GDM1 (cell line): ENCODE measurements at regions not wholly inside any gene's neighbourhood (a gene's known extent, or its start where the extent isn't known, plus 50 kb on each side); places are given as distances from the start of the nearest gene placed in this dataset.

Experiments
- DNase-seq: peaks from one replicate; lab custom pipeline; 2025; lab: John Stamatoyannopoulos, UW

DNA sequence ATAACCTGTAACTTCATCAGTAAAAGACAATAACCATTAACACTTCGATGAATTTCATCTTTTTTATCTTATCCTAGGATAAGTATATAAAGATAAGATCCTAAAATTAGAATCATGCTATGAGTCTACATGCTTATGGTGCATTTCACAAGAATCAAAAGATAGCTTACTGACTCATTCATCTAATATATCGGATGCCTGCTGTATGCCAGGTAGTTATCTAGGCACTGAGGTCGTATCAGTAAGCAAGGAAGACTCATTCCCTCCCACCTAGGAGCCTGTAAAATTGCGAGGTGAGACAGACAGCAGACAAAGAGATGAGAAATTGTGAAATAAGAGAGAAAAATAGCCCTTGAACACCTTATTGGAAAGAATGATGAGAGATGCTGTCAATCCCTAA lies 240.6 kb upstream of the ADAMTSL1 start:
- DNase-seq: no peak

DNA sequence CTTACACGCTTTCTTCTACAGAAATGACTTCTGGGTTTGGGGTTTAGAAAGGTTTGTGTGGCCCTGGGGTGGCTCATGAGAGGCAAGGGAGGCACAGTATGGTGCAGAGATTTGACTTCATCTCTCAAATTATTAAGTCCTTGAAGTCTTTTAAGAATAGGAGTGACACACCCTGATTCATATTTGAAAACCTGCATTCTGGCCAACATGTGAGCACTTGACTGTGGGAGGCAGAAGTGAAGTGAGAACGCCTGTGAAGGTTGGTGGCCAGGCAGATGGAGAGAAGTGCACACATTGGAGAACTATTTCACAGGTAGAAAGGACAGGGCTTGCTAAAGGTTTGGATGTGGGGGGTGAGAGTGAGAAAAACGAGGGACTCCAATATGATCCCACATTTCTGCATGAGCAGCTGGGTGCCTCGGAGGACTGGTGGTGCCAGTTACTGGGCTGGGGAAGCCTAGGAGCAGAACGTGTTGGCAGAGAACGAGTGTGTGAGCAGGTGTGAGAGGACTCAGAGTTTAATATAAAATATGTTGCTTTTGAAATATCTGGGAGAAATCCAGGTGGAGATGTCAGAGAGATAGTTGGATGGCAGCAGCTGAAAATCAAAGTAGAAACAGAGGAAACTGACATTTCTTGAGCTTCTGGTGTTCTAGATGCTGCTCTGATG lies 240.0 kb upstream of the ADAMTSL1 start:
- DNase-seq: no peak

DNA sequence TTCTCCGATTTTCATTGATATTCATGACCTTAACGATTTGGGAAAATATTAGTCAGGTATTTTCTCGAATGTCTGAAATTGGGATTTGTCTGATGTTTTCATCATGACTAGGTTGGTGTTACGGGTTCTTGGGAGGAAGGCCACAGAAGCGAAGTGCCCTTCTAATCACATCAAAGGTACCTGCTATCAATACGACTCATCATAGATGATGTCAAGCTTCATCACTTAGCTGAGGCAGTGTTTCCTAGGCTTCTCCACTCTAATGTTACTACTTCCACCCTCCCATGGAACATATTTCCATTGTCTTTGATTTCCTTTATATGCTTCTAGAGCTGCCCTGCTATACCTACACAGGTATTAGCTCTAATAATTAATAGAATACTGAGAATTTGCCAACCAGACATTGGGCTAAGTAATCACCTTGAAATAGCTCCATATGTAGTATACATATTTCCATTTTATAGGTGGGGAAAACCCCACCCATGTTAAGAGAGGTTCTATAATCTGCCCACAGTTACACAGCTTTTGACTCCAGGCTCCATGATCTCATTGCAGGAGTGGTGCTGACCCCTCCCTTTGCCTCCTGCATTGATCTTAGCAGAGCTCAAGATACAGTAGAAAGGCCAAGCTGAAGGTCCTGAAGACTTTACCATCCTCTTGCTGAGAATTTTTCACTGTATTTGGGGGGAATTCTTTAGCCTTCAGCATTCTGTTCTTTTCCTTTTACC lies 238.6 kb upstream of the ADAMTSL1 start:
- DNase-seq: no peak

DNA sequence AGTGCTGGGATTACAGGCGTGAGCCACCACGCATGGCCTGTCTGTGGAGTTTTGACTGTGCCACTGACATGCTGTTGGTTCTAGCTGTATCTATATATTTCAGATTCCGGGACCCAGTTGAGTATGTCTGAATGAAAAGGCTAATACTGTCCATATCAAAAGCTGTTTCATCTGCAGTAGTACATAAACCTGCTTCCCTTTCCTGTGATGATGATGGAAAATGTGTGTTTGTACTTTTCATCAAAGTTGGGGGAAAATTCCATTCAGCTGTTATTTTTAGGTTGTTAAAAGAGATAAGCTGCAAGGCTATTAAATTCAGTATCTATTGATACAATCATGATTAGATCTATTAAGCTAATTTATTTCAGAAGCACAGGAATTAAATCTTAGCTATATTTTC lies 237.6 kb upstream of the ADAMTSL1 start:
- DNase-seq: no peak

DNA sequence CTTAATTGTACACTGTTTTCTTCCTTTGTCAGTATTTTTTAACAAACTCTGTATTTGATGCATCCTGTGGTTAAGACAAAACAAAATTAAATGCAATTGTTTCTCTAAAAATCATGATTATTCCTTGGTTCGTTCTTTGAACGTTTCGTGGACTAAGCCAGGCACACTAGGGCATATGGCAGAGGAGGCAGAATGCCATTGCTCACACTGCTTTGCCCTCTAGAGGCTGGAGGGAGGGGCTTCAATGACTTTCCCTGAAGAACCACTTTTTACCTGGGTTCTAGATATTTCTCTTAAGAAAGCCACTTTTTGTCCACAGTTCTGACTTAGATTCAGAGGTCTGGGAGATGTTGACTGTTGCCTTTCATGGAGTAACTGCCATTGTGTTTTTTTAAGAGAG lies 236.2 kb upstream of the ADAMTSL1 start:
- DNase-seq: no peak

DNA sequence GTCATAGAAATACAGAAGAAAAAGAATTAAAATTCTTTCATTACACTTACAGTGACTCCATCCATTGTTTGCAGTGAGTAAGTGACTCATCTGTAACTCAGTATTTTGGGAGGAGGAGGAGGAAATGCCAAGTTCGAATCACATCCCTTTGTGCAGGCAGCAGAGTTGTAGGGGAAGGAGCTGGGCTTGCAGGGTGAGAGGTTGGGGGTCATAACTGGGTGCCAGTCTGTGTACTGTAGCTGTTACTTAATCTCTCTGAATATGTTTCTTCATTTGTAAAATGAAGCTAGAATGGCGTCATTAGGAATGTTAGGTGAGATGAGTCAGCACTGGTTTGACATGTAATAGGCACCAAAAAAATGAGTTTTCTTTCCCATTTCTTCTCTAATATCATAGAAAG lies 235.7 kb upstream of the ADAMTSL1 start:
- DNase-seq: no peak

DNA sequence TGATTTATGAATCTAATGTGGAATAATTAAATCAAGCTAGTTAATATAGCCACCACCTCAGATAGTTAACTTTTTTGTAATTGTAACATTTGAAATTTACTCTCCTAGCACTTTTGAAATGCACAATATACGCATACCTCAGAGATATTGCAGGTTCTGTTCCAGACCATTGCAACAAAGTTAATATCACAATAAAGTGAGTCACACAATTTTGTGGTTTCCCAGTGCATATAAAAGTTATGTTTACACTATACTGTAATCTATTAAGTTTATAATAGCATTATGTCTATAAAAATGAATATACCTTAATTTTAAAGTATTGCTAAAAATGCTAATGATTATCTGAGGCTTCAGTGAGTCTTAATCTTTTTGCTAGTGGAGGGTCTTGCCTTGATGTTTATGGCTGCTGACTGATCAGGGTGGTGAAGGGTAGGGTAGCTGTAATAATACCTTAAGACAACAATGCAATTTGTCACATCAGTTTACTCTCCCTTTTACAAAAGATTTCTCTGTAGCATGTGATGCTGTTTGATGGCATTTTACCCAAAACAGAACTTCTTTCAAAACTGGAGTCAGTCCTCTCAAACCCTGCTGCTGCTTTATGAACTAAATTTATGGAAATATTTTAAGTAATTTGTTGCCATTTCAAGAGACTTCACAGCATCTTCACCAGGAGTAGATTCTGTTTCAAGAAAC lies 235.1 kb upstream of the ADAMTSL1 start:
- DNase-seq: no peak

DNA sequence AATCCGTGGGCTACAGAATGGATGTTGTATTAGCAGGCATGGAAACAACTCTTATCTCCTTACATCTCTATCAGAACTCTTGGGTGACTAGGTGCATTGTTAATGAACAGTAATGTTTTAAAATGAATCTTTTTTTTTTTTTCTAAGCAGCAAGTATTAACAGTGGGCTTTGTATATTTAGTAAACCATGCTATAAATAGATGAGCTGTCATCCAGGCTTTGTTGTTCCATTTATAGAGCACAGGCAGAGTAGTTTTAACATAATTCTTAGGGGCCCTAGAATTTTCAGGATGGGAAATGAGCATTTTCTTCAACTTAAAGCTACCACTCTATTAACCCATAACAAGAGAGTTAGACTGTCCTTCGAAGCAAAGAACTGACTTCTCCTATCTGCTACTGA lies 233.7 kb upstream of the ADAMTSL1 start:
- DNase-seq: no peak

DNA sequence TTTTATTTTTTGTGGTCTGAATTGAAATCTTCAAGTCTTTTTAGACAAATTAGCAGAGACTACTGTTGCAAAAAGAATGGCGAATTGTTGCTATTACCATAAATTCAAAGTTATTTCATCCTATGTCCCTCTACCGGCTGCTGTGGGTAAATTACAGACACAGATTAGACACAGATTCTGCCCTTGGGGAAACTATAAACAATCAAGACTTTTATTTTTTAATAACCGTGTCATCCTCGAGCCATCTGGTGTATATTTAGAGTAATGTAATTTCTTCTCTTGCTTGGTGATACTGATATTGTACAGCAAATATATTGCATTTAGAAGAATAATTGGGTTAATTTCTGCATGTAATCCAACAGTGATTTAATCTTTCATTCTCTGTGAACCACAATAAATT lies 228.0 kb upstream of the ADAMTSL1 start:
- DNase-seq: no peak

DNA sequence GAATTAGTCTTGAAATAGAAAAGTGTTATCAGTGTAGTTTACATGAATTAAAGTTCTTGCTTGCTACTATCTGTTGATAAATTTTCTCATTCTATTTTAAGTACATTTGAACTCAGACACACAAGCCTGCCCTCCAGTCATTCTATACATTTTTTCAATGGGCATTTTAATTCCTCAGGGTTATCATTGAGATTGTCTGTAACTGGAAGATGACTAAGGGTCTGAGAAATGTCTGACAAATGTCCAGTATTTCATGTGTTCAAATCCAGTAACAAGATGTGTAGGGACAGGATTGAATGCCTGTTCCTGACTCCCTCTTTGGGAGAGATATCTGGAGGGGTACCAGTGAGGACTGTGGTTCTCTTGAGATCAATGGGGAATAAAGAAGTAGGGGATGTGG lies 223.9 kb upstream of the ADAMTSL1 start:
- no peak for DNase-seq

DNA sequence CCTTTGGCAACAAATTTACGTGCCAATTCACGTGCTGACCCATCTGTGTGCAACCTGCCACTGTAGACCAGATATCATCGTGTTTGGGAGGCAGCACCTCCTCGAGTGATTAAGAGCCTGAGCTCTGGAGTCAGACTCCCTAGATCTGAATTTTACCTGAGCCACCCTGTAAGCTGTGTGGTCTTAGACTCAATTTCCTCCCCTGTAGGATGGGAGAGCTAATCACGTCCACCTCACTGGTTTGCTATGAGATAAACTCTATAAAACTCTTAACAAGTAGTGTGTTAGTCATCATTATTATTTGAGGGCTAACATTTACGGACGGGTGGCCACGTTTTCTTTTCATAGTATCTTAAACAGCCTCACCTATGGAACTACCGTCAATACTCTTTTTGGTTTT lies 220.0 kb upstream of the ADAMTSL1 start:
- DNase-seq: no peak

DNA sequence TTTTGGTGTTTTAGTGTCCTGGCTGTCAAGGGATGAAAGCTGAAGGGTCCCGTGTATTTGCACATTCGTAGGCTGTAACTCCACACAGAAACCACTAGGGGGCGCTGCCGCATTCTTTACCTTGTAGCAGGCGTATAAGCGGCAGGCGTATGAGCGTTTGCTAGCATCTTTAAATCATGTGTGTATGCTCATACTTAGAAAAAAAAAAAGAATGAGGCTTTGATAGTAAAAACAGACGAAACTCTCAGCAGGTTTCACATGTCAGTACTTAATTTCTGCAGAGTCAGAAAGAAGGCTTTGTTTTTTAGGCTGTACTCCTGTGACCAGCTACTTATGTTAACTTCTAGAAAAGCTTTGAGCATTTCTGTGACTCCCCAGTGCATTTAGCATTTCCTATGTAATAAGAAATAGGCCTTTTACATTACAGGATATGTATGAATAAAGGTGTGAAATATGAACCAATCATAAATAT lies 218.8 kb upstream of the ADAMTSL1 start:
- peak; percentile 24 for DNase-seq

DNA sequence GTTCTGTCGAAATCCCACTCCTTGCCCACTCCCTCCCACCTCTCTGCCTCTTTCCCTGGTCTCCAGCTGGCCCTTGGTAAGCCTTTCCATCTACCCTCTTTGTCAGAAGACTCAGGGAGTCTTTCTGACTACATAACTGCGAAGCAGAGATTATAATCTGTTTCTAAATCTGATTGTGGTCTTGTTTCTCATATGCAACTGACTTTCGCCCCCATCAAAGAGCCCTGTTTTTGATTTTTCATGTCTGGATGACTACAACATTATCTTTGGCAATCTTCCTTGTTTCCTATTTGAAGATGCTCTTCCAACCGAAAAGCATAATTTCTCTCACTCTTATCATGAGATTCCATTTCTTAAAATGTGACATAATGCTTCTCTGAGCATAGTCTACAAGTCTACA lies 218.2 kb upstream of the ADAMTSL1 start:
- DNase-seq: no peak

DNA sequence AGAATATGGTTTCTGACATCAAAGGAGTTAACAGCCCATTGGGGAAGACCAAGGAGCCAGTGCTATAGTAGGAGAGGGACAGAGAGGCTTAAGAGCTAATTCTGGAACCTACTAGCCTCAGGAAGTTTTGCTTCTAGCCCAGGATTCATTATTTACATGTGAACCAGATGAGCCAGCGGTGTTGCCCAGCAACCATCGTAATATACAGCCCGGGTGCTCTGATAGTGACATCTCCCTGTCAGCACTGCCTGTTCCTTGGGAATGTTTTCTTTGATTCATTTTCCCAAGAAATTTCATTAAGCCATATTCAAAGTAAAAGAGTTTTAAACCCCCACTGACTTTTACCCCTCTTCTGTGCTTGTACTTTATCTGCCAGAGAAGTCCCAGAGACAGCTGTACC lies 217.4 kb upstream of the ADAMTSL1 start:
- no peak for DNase-seq

DNA sequence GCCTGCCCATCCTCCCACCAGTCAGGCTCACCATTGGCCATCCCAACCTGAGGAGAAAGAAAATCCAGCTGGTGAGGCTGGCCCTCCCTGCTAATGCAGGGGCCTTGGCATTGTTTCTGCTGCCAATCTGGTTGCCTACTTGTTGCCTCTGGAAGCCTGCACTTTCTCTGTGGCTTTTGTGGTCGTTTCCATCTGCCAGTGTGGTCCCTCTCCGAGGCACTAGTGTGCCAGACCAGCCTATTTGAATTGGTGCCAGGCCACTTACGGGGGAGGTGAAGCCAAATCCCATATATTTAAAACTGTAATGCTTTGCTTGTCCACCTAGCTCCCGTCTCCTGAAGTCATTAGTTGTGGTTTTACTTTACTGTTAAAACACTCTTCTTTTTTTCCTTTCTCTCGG lies 213.4 kb upstream of the ADAMTSL1 start:
- peak; percentile 5 for DNase-seq

DNA sequence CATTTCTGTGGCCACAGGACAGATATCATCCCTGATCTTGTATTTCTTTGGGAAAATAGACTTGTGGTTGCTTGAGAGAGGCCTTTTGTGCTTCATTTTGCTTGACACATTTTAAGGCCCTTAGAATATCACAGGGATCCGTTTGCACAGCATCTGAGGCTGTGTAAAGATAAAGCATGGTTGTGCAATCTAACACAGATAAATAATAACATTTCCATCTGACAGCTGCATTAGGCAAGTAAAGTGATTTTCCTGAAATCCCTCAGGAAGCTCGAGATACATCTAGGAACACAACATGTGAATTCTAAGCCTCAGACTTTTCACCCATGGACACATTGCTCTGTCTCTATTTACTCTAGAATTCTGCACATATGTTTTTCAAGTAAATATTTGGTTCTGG lies 212.8 kb upstream of the ADAMTSL1 start:
- DNase-seq: no peak

DNA sequence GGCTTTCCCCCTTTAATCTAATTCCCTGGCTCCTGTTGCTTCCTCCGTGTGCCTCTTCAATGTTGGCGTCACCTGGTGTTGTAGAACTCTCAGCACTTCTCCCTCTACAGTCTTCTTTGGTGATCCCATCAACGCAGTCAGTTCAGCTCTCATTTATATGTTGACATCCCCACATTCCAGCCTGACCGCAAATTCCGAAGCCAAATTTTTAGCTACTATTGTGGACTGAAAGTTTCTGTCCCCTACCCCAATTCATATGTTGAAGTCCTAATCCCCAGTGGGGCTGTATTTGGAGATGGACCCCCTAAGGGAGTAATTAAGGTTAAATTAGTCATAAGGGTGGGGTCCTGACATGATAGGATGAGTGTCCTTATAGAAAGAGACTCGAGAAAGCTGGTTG lies 210.6 kb upstream of the ADAMTSL1 start:
- no peak for DNase-seq

DNA sequence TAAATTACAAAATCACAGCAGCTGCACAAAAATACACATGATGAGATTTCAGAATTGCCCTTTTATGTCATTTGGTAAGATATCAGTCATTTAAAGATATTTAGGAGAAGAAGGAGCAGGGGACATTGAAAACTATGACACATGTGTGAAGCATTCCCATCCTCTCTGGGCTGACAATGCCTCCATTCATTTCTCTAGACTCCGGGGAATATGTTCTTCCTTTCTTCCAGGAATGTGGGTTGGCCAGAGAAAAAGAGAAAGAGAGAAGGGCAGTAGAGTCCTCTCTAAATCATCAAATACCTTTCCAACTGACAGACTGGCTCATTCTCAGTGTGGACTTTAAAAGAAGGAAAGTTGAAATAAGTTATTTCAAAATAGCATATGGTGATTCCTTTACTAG lies 205.6 kb upstream of the ADAMTSL1 start:
- no peak for DNase-seq

DNA sequence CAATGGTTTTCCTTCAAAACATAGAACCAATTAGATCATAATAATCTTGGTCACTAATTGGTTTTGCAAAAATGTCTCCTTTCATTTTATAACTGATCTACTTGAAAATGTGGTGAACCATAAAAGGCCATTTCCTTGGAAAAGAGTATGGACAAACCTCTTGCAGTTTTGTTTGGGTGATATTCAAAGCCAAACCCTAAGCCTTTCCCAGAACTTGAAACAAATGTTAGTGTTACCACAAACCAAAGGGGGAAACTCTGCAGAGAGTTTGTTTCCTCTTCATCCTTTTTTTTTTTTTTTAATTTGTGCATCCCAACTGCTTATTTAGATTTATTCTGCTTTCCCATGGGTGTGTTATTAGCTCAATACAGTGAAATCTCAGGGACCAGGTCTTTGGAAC lies 204.4 kb upstream of the ADAMTSL1 start:
- no peak for DNase-seq

DNA sequence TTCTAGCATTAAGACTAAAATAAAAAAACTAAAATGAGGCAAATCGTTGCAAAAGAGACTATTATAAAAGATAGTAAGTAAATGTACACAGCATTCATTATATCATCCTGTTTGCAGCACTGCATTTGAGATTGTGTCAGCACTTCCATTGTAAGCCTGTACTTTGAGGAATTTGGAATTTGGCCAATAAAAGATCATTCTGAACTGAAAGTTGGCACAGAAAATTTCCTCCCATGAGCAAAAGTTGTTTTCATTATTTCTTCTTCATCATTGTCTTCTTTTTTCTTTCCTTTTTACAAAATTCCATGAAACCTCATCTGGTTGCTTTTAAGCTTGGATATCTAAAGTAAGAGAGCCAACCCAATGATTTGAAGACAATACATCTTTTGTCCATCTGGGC lies 199.3 kb upstream of the ADAMTSL1 start:
- no peak for DNase-seq

DNA sequence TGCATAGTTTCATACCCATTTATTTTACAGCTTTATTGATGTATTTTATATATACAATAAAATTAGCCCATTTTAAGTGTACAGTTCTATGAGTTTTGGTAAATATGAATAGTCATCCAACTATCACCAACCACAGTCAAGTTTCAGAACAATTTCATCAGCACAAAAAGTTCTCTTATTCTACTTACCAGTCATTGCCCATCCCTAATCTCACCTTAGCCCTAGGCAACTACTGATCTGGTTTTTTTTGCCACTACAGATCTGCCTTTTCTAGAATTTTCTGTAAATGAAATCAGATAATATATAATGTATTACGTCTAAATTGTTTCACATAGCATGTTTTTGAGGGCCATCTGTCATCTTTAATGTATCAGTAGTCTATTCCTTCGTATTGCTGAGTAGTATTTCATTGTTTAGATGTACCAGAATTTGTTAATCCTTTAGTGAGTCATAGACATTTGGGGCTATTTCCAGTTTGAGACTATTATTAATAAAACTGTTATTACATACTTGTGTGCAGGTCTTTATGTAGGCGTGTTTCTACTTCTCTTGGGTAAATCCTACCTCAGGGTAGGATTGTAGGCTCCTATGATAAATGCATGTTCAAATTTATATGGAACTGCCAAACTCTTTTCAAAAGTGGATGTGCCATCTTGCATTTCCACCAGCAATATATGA lies 198.5 kb upstream of the ADAMTSL1 start:
- no peak for DNase-seq

DNA sequence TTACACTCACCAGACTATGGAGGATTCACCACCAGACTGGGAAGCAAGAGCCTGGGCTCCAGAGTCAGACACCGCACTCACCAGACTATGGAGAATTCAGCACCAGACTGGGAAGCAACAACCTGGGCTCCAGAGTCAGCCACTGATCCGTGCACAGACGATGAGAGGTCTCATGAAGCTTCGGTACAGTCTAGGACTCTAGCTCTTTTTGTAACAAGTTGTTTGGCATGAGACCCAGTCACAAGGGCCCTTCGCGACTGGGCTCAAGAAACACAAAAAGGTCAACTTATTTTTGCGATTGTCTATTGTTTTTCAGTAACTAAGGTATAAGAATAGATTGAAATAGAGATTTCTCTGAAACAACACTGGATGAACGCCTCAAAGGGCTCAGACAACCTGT lies 192.7 kb upstream of the ADAMTSL1 start:
- DNase-seq: no peak

DNA sequence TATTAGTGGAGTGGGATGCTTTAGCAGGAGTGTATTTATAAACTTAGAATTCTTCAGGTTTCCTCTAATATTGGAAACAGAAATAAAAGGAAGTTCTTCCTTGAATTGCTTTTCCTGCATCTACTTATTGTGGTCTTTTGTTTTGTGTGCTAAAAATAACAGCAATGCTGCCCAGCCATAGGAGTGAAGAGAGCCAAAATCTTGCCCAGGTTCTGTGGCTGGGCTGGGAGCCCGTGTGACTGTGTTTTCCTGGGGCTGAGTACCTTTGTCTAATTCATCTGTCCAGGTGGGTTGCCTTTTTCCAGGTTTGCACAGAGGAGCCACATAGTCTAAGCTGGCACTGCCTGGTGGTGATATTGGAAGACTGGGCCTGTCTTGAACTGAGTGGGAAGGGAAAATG lies 179.7 kb upstream of the ADAMTSL1 start:
- no peak for DNase-seq
